ENCODE measurements at regions not wholly inside any gene's neighbourhood (a gene's known extent, or its start where the extent isn't known, plus 50 kb on each side); places are given as distances from the start of the nearest gene placed in this dataset. TPM values are rescaled to one million over a fixed set of nuclear protein-coding genes. Genes with fewer than 3 reads are reported as not detected.
"Not testable (repeated sequence)": the region's sequence is repeated elsewhere in the genome, so short reads cannot be mapped to it uniquely, and the experiment has no call there.

- DNase-seq: no peak
These were observed 78.4 kb upstream of the FANCL start for GRCh38 chr2:58319481-58319880.

DNA sequence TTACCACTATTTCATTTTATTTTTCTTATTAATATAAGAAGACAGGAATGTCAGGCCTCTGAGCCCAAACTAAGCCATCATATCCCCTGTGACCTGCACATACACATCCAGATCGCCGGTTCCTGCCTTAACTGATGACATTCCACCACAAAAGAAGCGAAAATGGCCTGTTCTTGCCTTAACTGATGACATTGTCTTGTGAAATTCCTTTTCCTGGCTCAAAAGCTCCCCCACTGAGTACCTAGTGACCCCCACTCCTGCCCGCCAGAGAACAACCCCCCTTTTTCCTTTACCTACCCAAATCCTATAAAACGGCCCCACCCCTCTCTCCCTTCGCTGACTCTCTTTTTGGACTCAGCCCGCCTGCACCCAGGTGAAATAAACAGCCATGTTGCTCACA is 77.8 kb upstream of the FANCL start:
- DNase-seq: not testable (repeated sequence)

DNA sequence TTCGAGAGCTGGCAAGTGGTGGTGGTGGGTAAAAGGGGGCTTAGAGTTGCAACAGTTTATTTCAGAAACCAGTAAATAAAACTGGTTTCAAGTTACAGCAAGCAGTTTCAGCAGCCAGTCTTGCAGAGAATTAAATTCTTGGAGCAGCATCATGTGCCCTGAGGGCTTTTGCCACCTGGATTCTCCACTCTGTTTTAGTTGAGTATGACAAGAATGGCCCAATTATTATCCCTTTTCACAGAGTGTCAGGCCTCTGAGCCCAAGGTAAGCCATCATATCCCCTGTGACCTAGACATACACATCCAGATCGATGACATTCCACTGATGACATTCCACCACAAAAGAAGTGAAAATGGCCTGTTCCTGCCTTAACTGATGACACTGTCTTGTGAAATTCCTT is 72.8 kb upstream of the FANCL start:
- no peak for DNase-seq

GRCh38 chr2:58308435-58308834 is 67.3 kb upstream of the FANCL start:
- no peak for DNase-seq

GRCh38 chr2:58304843-58305242 is 63.7 kb upstream of the FANCL start:
- DNase-seq: no peak

GRCh38 chr2:58299123-58299522 is 58.0 kb upstream of the FANCL start:
- no peak for DNase-seq

GRCh38 chr2:58293056-58293455 is 51.9 kb upstream of the FANCL start:
- no peak for DNase-seq

DNA sequence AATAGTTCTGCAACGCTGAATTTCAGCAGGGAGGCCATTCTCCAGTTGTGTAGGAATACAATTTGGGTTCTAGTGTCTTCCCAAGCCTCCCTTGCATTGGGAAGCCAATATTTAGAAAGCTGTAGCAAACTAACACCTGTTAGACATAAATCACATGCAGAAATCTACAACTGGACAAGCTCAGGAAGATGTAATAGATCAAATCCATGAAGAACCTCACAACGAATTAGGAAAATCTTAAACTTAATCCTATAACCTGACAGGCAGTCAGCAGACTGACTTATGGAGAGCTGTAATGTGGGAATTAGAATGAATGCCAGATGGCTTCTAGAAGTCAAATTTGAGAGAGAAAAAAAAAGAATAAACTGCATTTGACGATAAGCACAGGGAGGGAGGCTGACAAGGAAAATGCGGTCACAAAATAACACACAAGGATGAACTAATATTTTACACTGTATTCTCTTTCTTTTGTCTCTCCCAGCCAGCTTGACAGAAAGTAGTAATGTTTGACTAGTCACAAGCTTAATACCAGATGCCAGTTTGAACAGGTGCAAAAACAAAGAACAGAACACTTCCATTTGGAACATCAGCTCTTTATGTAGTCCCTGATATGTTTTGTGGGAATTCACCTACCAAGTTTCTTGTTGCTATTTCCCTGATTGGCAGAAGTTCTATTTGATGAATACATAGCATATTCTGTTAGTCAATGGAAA is 50.8 kb upstream of the FANCL start:
- DNase-seq: no peak

Small RNA genes in the stretch of these regions (small RNA-seq; reads per million reads assigned to genes)
- gene AC007179.3 (ENCODE audit: low replicate concordance) (not detected), gene MIR4432 (ENCODE audit: low replicate concordance) (not detected), gene RNA5SP94 (ENCODE audit: low replicate concordance) (not detected), gene RNU1-32P (ENCODE audit: low replicate concordance) (not detected), gene RNU6-508P (ENCODE audit: low replicate concordance) (not detected)

Data from skin of body (tissue), 2 donors.